HCT116 (cell line): ENCODE measurements at regions not wholly inside any gene's neighbourhood (a gene's known extent, or its start where the extent isn't known, plus 50 kb on each side); places are given as distances from the start of the nearest gene placed in this dataset.

Source experiments
- ATAC-seq: fragments of 200-7000 bp; cut with Tn5 transposase; 2 replicates; pipeline ENCODE4 v1.9.1; 2020; ENCODE audit warnings: mild to moderate bottlenecking, moderate library complexity
- BruUV-seq: library from RNA; stranded (reverse); fragments of 400-500 nt; replicated peaks from 2 replicates; lab custom pipeline; 2021; lab: Mats Ljungman, UMichigan
- CTCF ChIA-PET: fragments of 300-600 bp; sonication (Branson Sonifier 250); formaldehyde crosslinking; loops from one replicate; lab custom pipeline; 2021; ENCODE audit warnings: antibody characterized with exemption; lab: Charles Lee
- POLR2A ChIA-PET: fragments of 300-600, 350-600 bp; sonication (Branson Sonifier 250); formaldehyde crosslinking; loops from one replicate; lab custom pipeline; 2021; ENCODE audit warnings: antibody characterized with exemption; lab: Charles Lee
- RAD21 ChIA-PET, 2 experiments: fragments of 300-600 bp; sonication (Branson Sonifier 250); formaldehyde crosslinking; loops; one replicate each; lab custom pipeline; 2023; ENCODE audit warnings: low total read pairs in 2 of 2; ENCODE audit not compliant: uncharacterized antibody in 2 of 2, unreplicated experiment in 2 of 2, low non-redundant PET in 1 of 2; lab: Charles Lee
- DNase-seq: peaks from one replicate; pipeline ENCODE4 v3.0.0-alpha.2; 2010; ENCODE audit warnings: low read depth, low spot score
- H2AFZ ChIP-seq: fragments of 200-600 bp; shearing (Covaris generic), sonication (generic); 2 replicates; pipeline ENCODE4 v1.6.1; 2017; ENCODE audit warnings: low read depth, mixed run types, mixed read lengths, antibody characterized with exemption, low read length; ENCODE audit not compliant: poor library complexity, severe bottlenecking
- H3K27ac ChIP-seq: 2 replicates; pipeline ENCODE4 v1.5.1; 2012; ENCODE audit warnings: low read depth, low read length
- H3K27me3 ChIP-seq: fragments of 200-600 bp; sonication (generic); 2 replicates; pipeline ENCODE4 v1.6.1; 2016; ENCODE audit warnings: mixed run types, low read length, mixed read lengths; ENCODE audit not compliant: insufficient read depth
- H3K36me3 ChIP-seq, 2 experiments: fragments of 200-500 bp in 1 of 2; fragments of 200-600 bp in 1 of 2; sonication (Bioruptor generic) in 1 of 2; sonication (generic) in 1 of 2; 2 replicates each; pipeline versions ENCODE4 v1.5.1 to v1.6.1; 2014 to 2016; ENCODE audit warnings: low read length in 2 of 2, inconsistent platforms in 1 of 2, mixed read lengths in 1 of 2, mixed run types in 1 of 2; ENCODE audit not compliant: insufficient read depth in 2 of 2, control insufficient read depth in 1 of 2
- H3K4me1 ChIP-seq, 2 experiments: fragments of 200-600 bp in 1 of 2; sonication (generic) in 1 of 2; 2 replicates each; pipeline versions ENCODE4 v1.5.1 to v1.6.1; 2012 to 2017; ENCODE audit warnings: low read length in 2 of 2, inconsistent platforms in 1 of 2, mild to moderate bottlenecking in 1 of 2, mixed read lengths in 1 of 2, mixed run types in 1 of 2, moderate library complexity in 1 of 2; ENCODE audit not compliant: insufficient read depth in 2 of 2, control insufficient read depth in 1 of 2
- H3K4me2 ChIP-seq: fragments of 200-600 bp; sonication (generic); 2 replicates; pipeline ENCODE4 v1.6.1; 2017; ENCODE audit warnings: mixed run types, low read length, mixed read lengths
- H3K4me3 ChIP-seq, 2 experiments: fragments of 200-600 bp in 1 of 2; sonication (generic) in 1 of 2; replicated peaks in 1 of 2; 2 replicates each; pipeline ENCODE4 v1.5.1; 2011 to 2016; ENCODE audit warnings: low read length in 2 of 2, control low read depth in 1 of 2, low read depth in 1 of 2, mild to moderate bottlenecking in 1 of 2, mixed read lengths in 1 of 2, mixed run types in 1 of 2
- H3K79me2 ChIP-seq: fragments of 200-600 bp; sonication (generic); 2 replicates; pipeline ENCODE4 v1.6.1; 2017; ENCODE audit warnings: mild to moderate bottlenecking, mixed run types, low read length, moderate library complexity, mixed read lengths; ENCODE audit not compliant: insufficient read depth
- H3K9ac ChIP-seq: fragments of 200-600 bp; sonication (generic); 2 replicates; pipeline ENCODE4 v1.6.1; 2016; ENCODE audit warnings: low read length, mixed read lengths
- H3K9me2 ChIP-seq: fragments of 200-600 bp; sonication (generic), shearing (Covaris generic); 2 replicates; pipeline ENCODE4 v1.6.1; 2017; ENCODE audit warnings: mixed run types, mild to moderate bottlenecking, moderate library complexity; ENCODE audit not compliant: insufficient read depth
- H3K9me3 ChIP-seq, 2 experiments: fragments of 200-500 bp in 1 of 2; fragments of 200-600 bp in 1 of 2; sonication (Bioruptor generic) in 1 of 2; sonication (generic) in 1 of 2; 2 replicates each; pipeline ENCODE4 v1.6.1; 2014 to 2017; ENCODE audit warnings: low read length in 2 of 2, mixed read lengths in 2 of 2, inconsistent platforms in 1 of 2, low read depth in 1 of 2, mild to moderate bottlenecking in 1 of 2, mixed run types in 1 of 2, moderate library complexity in 1 of 2; ENCODE audit not compliant: control insufficient read depth in 1 of 2, insufficient read depth in 1 of 2
- H4K20me1 ChIP-seq: fragments of 200-600 bp; sonication (generic), shearing (Covaris generic); 2 replicates; pipeline ENCODE4 v1.6.1; 2017; ENCODE audit warnings: mixed run types, mild to moderate bottlenecking, moderate library complexity; ENCODE audit not compliant: insufficient read depth
- CBX3 ChIP-seq: IDR thresholded peaks from 2 replicates; pipeline ENCODE4 v1.6.1; 2012; ENCODE audit warnings: low read depth
- EZH2phosphoT487 ChIP-seq: fragments of 200-600 bp; IDR thresholded peaks from 2 replicates; pipeline ENCODE4 v1.6.1; 2018; ENCODE audit warnings: antibody characterized with exemption, borderline replicate concordance
- RAD21 ChIP-seq: IDR thresholded peaks from 2 replicates; pipeline ENCODE4 v1.6.1; 2012; ENCODE audit warnings: low read depth, mild to moderate bottlenecking
- TCF7L2 ChIP-seq: IDR thresholded peaks from 2 replicates; pipeline ENCODE4 v1.7.0; 2011; ENCODE audit warnings: borderline replicate concordance, inconsistent platforms; ENCODE audit not compliant: insufficient read depth, insufficient read length; ENCODE audit errors: extremely low read depth
- intact Hi-C: fragments of 100-400 bp; cut with micrococcal nuclease; formaldehyde crosslinking; loops from 2 replicates; pipeline ENCODE4 v1.10.0; 2022
- TF ChIP-seq, protein P1 (sequence below), 3 experiments: fragments of 200-600 bp in 1 of 3; sonication (generic) in 1 of 3; IDR thresholded peaks in 2 of 3; conservative IDR thresholded peaks in 1 of 3; 2 replicates each; pipeline ENCODE4 v1.5.1; 2012 to 2017; ENCODE audit warnings: low read depth in 2 of 3, low read length in 2 of 3, antibody characterized with exemption in 1 of 3, borderline replicate concordance in 1 of 3, control low read depth in 1 of 3, mild to moderate bottlenecking in 1 of 3, mixed read lengths in 1 of 3, mixed run types in 1 of 3, moderate library complexity in 1 of 3; ENCODE audit not compliant: insufficient read depth in 1 of 3

DNA sequence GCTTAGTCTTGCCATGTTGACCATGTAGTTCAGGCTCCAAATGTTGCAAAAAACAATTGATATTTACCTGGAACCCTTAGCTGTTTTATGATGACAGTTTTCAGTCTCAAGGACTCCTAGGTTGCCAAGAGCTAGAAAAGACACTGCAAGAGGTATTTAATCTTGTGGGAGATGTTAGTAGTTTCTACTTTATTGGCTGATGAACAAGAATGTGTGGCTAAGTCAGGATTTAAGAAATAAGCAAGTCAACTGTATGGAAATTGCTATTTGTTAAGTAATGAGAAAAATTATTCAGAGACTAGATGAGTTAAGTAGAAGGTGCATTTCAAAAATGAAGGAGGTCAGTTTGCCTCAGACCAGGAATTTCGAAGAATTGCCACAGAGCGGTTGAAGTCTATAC lies 639.7 kb upstream of the USP24 start:
- intact Hi-C loops: no loop called here
- ATAC-seq: no peak
- H3K27ac ChIP-seq: no peak overlapping the region
- DNase-seq: no peak
- BruUV-seq: no TSS peak
- H2AFZ ChIP-seq: no peak overlapping the region
- RAD21 ChIA-PET: no interaction called here
- no peak overlapping the region for H3K9ac ChIP-seq
- no peak overlapping the region for H3K4me2 ChIP-seq
- H3K9me3 ChIP-seq: no peaks in the 10 kb centered on the region
- H3K9me2 ChIP-seq: no peaks in the 10 kb centered on the region
- TF ChIP-seq RAD21 (no peak), TCF7L2 (no peak), CBX3 (no peak)
- H3K36me3 ChIP-seq: no peaks in the 10 kb centered on the region
- H3K4me3 ChIP-seq: no peak overlapping the region
- CTCF ChIA-PET: no interaction called here
- no peaks in the 10 kb centered on the region for H4K20me1 ChIP-seq
- POLR2A ChIA-PET: no interaction called here
- H3K27me3 ChIP-seq: peaks cover 3% of the 10 kb centered on the region; the same call in 1 of the 2 replicates
- H3K4me1 ChIP-seq: no peaks in the 10 kb centered on the region
- H3K79me2 ChIP-seq: no peaks in the 10 kb centered on the region

DNA sequence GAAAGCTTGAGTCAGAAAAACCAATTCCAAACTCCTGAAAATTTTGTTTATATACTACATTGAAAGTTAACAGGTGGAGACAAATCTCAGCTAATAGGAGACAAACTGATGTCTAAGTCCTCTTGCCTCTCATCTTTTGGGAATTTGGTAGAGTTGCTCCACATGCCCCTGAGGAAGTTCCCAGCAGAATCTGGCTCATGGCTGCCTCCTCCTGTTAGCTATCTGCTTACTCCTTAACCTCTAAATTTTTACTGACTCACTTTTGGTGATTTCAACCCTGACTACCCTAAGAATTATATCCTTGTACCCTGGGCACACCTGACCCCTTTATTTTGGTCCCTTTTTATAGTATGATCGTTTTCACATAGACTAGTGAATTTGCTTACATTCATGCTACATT lies 633.7 kb upstream of the USP24 start:
- intact Hi-C loops: no loop called here
- Histone ChIP-seq H3K9ac (no peak overlapping the region), H2AFZ (no peak overlapping the region), H3K9me2 (no peaks in the 10 kb centered on the region), H4K20me1 (no peaks in the 10 kb centered on the region), H3K4me2 (no peak overlapping the region), H3K27ac (no peak overlapping the region), H3K79me2 (no peaks in the 10 kb centered on the region), H3K9me3 (no peaks in the 10 kb centered on the region), H3K4me1 (no peaks in the 10 kb centered on the region), H3K36me3 (no peaks in the 10 kb centered on the region), H3K27me3 (no peaks in the 10 kb centered on the region), H3K4me3 (no peak overlapping the region)
- TF ChIP-seq RAD21: peak; percentile 51
- TF ChIP-seq, protein P1, sequence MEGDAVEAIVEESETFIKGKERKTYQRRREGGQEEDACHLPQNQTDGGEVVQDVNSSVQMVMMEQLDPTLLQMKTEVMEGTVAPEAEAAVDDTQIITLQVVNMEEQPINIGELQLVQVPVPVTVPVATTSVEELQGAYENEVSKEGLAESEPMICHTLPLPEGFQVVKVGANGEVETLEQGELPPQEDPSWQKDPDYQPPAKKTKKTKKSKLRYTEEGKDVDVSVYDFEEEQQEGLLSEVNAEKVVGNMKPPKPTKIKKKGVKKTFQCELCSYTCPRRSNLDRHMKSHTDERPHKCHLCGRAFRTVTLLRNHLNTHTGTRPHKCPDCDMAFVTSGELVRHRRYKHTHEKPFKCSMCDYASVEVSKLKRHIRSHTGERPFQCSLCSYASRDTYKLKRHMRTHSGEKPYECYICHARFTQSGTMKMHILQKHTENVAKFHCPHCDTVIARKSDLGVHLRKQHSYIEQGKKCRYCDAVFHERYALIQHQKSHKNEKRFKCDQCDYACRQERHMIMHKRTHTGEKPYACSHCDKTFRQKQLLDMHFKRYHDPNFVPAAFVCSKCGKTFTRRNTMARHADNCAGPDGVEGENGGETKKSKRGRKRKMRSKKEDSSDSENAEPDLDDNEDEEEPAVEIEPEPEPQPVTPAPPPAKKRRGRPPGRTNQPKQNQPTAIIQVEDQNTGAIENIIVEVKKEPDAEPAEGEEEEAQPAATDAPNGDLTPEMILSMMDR (IDR thresholded peaks at IDR 0.05 in 2 of 3, conservative IDR thresholded peaks at IDR 0.05 in 1 of 3; ENCODE audit: borderline replicate concordance in 1 of 3, insufficient read depth in 1 of 3, low read depth in 2 of 3, low read length in 2 of 3): peak; percentile 16 to 37 (median 22); a peak in 2 of 6 replicates
- no peak for TF ChIP-seq EZH2phosphoT487
- no peak for ATAC-seq
- CTCF ChIA-PET: interaction anchor here (0.6 kb wide), 1 partner anchor 272 kb away, joined by 3 read pairs; no protein-coding TSS in a partner anchor
- RAD21 ChIA-PET: no interaction called here
- no TSS peak for BruUV-seq
- no peak for DNase-seq
- POLR2A ChIA-PET: no interaction called here
